NCI-H82 (cell line): ENCODE measurements at regions not wholly inside any gene's neighbourhood (a gene's known extent, or its start where the extent isn't known, plus 50 kb on each side); places are given as distances from the start of the nearest gene placed in this dataset.
"Not testable (repeated sequence)": the region's sequence is repeated elsewhere in the genome, so short reads cannot be mapped to it uniquely, and the experiment has no call there.

Source experiments
- DNase-seq: peaks from one replicate; lab custom pipeline; 2025; lab: John Stamatoyannopoulos, UW

DNA sequence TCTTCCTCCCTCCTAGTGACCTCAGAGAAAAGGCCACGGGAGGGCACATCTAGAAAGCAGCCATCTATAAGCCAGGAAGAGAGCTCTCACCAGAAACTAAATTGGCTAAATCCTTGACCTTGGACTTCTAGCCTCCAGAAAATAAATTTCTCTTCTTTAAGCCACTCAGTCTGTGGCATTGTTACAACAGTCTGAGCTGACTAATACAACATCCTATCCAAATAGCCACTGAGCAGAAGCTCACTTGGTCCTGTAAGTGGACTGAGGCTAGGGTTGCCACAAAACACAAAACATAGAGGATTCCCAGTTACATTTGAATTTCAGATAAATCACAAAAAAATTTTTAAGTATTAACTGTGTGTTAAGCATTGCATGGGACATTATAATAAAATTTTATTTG lies 383.4 kb downstream of the MLLT3 start:
- DNase-seq, result no peak

GRCh38 chr9:20237686-20238085 lies 384.6 kb downstream of the MLLT3 start:
- no peak for DNase-seq

DNA sequence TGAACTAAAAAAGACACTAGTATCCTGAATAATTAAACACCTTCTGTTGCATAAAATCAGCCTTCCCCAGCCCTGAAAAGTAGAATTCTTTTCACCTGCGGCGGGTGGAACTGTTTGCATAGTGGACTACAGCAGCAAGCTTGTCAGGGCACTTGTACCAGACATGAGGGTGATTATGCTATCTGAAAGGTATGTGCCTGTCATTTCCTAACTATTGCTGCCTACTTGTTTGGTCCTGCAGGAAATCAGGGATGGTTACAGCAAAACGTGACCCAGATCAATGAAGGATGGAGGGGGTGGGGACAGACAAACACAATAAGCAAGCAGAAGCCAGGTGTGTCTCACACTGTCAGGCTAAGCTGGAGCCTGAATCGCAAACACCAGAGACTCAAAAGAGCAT lies 385.6 kb downstream of the MLLT3 start:
- no peak for DNase-seq

- DNase-seq, result not testable (repeated sequence)
Observed at GRCh38 chr9:20235206-20235605, 387.1 kb downstream of the MLLT3 start.

- no peak for DNase-seq
Observed at GRCh38 chr9:20228096-20228495, 394.2 kb downstream of the MLLT3 start.

- DNase-seq, result no peak
Observed at GRCh38 chr9:20227166-20227874, 395.0 kb downstream of the MLLT3 start.

DNA sequence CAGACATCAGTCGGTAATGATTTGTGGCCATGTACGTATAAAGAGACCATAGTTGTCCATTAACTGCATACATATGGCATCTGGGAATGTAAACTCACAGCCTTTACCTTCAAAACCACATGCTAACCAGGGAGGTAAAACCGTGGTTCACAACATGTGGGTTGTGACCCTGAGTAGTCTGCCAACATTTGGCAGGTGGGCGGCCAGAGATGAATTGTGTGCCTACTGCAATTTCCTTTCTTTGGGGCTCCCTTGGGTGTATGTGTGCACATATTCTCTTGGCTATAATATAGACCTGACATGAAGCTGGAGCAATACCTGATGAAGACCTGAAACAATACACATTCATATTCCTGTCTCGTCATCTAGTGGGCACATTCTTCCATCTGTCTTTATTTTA lies 396.0 kb downstream of the MLLT3 start:
- no peak for DNase-seq

DNA sequence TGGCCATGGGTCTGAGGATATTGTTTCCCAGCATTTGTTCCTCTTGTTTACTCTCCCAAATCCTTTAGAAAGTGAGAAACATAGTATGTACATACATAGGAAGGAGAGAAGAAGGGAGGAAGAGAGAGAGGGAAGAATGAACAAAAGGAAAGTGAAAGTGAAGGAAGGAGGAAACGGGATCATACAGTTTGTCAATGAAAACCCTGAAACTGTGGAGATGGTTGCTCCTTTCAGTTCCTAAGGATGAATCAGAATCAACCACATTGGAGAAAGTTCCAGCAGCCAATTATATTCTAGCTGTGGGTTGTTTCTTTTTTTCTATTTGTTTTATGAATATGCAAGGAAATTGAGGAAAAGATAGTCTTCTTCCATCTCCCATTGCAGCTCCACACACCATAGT lies 396.5 kb downstream of the MLLT3 start:
- DNase-seq, result no peak

DNA sequence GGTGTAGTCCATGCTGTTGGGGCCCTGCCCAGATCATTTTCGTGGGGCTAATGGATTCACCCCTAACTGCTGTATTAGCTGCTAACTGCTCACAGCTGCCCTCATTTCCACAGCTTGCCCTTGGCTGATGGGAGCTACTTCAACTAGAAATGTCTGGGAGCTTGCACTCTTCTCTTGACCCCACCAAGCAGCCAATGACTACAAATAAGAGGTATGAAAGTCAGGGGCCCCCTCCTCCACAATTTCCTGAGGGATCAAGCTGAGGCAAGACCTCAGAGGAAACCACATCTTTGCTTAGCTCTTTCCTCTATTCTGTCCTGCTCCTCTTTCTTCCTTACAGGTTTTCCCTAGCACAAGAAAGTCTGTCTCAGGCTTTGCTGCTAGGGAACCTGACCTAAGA lies 397.5 kb downstream of the MLLT3 start:
- DNase-seq, result no peak

DNA sequence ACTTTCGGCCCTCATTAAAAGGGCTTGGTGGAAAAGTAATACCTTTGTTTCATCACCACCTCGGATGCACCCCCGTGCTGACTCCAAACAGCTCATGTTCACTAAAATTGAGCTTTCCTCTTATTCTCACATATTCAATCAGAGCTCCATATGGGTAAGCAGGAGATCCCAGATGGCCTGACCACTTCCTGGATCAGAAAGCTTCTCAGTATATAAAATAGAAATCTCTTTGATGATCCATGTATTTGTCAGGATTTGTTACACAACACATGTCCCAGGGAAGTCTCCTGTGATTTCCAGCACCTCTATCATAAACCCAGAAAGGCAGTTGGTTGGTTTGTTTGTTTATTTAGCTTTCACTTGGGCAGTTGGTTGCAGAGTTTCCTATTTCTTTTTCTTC lies 402.0 kb downstream of the MLLT3 start:
- peak; percentile 6 for DNase-seq

DNA sequence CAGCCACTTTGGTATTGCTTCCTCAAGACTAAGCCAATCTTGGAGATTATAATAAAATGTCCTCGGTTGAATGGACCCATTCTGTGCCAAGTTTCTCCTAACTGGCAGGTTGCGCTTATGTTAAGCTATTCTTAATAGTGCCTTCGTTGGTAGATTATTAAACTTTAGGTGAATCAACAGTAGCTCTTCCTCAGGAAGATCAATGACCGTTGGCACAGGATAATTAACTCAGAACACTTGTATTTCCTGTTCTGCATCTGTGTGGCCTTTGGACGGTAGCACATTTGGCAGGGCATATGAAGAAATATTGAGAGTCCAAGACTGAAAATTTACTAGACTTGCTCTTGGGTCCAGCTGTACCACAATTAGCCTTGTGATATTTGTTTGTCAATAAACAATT lies 402.9 kb downstream of the MLLT3 start:
- no peak for DNase-seq

GRCh38 chr9:20217596-20217995 lies 404.7 kb downstream of the MLLT3 start:
- no peak for DNase-seq

- DNase-seq, result no peak
Observed at GRCh38 chr9:20216438-20216837, 405.9 kb downstream of the MLLT3 start.

GRCh38 chr9:20215552-20215951 lies 406.7 kb downstream of the MLLT3 start:
- no peak for DNase-seq

GRCh38 chr9:20212806-20213205 lies 409.5 kb downstream of the MLLT3 start:
- DNase-seq, result no peak

GRCh38 chr9:20209391-20210340 lies 412.6 kb downstream of the MLLT3 start:
- DNase-seq, result no peak

GRCh38 chr9:20208961-20209371 lies 413.3 kb downstream of the MLLT3 start:
- DNase-seq, result no peak

DNA sequence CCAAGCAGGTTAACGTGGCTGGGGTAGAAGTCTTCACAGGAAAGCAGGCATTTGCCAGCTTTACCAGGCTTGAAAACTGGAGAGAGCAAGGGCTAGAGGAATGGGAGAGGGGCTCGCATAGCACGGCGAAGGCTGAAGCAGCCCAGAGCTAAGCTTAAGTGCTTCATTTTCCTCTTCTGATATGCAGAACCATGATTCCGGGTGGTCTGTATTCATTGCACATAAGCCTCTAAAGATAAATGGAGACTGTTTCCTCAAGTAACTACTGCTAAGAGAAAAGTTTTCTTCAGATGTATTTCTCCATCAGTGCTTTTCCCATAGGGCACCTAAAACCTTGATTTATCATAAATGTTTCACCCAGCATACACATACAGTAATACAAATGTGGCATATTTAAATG lies 414.1 kb downstream of the MLLT3 start:
- DNase-seq, result no peak

GRCh38 chr9:20207176-20207575 lies 415.1 kb downstream of the MLLT3 start:
- DNase-seq, result no peak

DNA sequence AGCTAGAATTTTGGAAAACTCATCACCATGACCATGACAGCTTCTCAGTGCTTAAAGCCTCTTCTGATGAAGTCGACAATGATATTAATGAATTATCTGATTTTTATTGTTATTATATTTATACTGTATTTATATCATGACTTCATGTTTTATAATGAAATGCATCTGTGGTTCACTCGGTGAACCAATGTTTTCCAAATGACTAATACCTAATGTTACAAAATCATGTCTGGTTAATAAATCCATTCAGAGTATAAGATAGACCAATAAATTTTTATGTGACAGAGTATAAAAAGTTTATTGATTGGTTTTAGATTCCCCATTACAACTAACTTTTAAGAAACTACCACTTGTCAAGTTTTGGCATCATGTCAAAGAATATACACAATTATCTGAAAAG lies 416.5 kb downstream of the MLLT3 start:
- DNase-seq, result no peak

DNA sequence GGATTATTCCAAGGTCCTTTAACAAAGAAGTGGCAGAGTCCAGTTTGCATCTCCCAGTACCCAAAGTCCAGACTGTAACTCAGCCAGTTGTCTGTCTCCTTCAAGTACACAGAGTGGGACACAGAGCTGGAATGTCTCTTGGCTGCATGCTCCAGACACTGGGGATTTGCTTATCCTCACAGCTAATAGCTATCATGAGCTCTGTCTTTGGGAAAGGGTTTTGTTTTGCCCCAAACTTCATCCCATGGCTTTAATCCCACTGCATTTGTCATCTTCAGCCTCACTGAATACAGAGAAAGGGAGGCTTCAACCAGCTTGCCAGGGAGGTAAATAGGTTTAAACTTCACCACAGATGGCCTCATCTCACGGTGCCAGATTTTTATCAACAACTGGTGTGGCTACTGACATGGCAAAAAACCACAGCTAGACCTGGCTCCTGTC lies 412.2 kb upstream of the SLC24A2 start:
- DNase-seq, result peak; percentile 90

DNA sequence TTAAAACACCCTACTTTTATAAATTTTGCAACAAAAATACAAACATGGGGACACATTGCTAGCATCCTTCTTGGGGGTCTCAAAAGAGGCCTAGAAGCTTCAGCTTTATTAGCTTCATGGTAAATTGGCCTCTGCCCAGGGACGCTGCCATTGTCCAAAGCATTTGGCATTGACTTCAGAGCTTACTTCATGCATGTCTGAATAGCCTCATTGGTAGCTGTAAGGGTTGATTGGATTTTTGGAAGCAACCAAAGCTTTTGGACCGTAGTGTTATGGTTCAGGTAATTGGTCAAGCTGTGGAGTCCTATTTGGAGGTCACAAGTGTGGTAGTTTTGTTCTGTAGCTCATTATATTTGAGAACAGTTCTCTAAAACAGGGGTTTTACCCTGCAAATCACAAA lies 411.7 kb upstream of the SLC24A2 start:
- peak; percentile 31 for DNase-seq

GRCh38 chr9:20199111-20199510 lies 410.3 kb upstream of the SLC24A2 start:
- DNase-seq, result peak; percentile 58
